AG04449 (cell line): ENCODE measurements at regions not wholly inside any gene's neighbourhood (a gene's known extent, or its start where the extent isn't known, plus 50 kb on each side); places are given as distances from the start of the nearest gene placed in this dataset.
"Not testable (repeated sequence)": the region's sequence is repeated elsewhere in the genome, so short reads cannot be mapped to it uniquely, and the experiment has no call there.

Source experiments
- CTCF ChIA-PET: fragments of 350-600 bp; formaldehyde crosslinking; extraction: SDS; loops from one replicate; lab custom pipeline; 2021; ENCODE audit warnings: antibody characterized with exemption; lab: Yijun Ruan, JAX
- POLR2A ChIA-PET: fragments of 400-600, 350-600 bp; formaldehyde crosslinking; extraction: SDS; loops from one replicate; lab custom pipeline; 2020; ENCODE audit warnings: antibody characterized with exemption, inconsistent platforms; lab: Yijun Ruan, JAX
- DNase-seq: peaks from one replicate; pipeline ENCODE4 v3.0.0-alpha.2; 2010; ENCODE audit warnings: low read depth, low spot score
- H3K4me3 ChIP-seq: 2 replicates; pipeline ENCODE4 v1.5.1; 2011; ENCODE audit warnings: low read depth, mild to moderate bottlenecking, control low read depth, low read length
- CTCF ChIP-seq: IDR thresholded peaks from one replicate; pipeline ENCODE4 v1.5.1; 2011; ENCODE audit warnings: mild to moderate bottlenecking, moderate library complexity, low read length, control low read depth, inconsistent platforms; ENCODE audit not compliant: insufficient read depth; ENCODE audit errors: missing control alignments

GRCh38 chrX:98294310-98294709, 1410.6 kb downstream of the RPA4 start:
- CTCF ChIA-PET = no interaction called here
- H3K4me3 ChIP-seq = no peak overlapping the region

GRCh38 chrX:98296129-98296528, 1412.4 kb downstream of the RPA4 start:
- no peak for DNase-seq
- POLR2A ChIA-PET = no interaction called here
- no peak for TF ChIP-seq CTCF
- no peak overlapping the region for H3K4me3 ChIP-seq
- CTCF ChIA-PET = no interaction called here

More at GRCh38 chrX:98294310-98294709, 1410.6 kb downstream of the RPA4 start:
- no peak for TF ChIP-seq CTCF
- POLR2A ChIA-PET = no interaction called here
- no peak for DNase-seq

- DNase-seq = no peak
- POLR2A ChIA-PET = no interaction called here
- no peak for TF ChIP-seq CTCF
- CTCF ChIA-PET = no interaction called here
- no peak overlapping the region for H3K4me3 ChIP-seq
These were observed 1416.1 kb downstream of the RPA4 start for GRCh38 chrX:98299785-98300184.

- POLR2A ChIA-PET, DNase-seq, CTCF ChIA-PET, H3K4me3 ChIP-seq: not testable (repeated sequence)
These were observed 1416.8 kb downstream of the RPA4 start for GRCh38 chrX:98300536-98300935.

- ChIA-PET CTCF (no interaction called here), POLR2A (no interaction called here)
- H3K4me3 ChIP-seq = no peak overlapping the region
- no peak for TF ChIP-seq CTCF
- no peak for DNase-seq
These were observed 1447.7 kb downstream of the RPA4 start for GRCh38 chrX:98331407-98331806.

GRCh38 chrX:98338544-98338943, 1454.8 kb downstream of the RPA4 start:
- H3K4me3 ChIP-seq = no peak overlapping the region
- no peak for TF ChIP-seq CTCF
- CTCF ChIA-PET = no interaction called here
- POLR2A ChIA-PET = no interaction called here
- no peak for DNase-seq

GRCh38 chrX:98350940-98351339, 1467.2 kb downstream of the RPA4 start:
- no peak overlapping the region for H3K4me3 ChIP-seq
- POLR2A ChIA-PET = no interaction called here
- no peak for DNase-seq
- TF ChIP-seq CTCF = no peak
- CTCF ChIA-PET = no interaction called here
